Activated CD4-positive, CD25-positive, alpha-beta regulatory T cell treated with anti-CD3 and anti-CD28 coated beads, Interleukin-2, amount 50 U/mL, for 72 hours (primary cell): ENCODE measurements at regions not wholly inside any gene's neighbourhood (a gene's known extent, or its start where the extent isn't known, plus 50 kb on each side); places are given as distances from the start of the nearest gene placed in this dataset.
A peak's percentile ranks its signal among the peaks of the same experiment; 100 is the strongest.
"Not testable (repeated sequence)": the region's sequence is repeated elsewhere in the genome, so short reads cannot be mapped to it uniquely, and the experiment has no call there.

Experiments
- DNase-seq: peaks from one replicate; pipeline ENCODE4 v3.0.0; 2021

- DNase-seq: no peak
Observed at GRCh38 chr17:20774472-20775135, 195.1 kb downstream of the CDRT15L2 start.

- DNase-seq: no peak
Observed at GRCh38 chr17:20775331-20775730, 195.8 kb downstream of the CDRT15L2 start.

- no peak for DNase-seq
Observed at GRCh38 chr17:20779521-20779920, 200.0 kb downstream of the CDRT15L2 start.

- DNase-seq: no peak
Observed at GRCh38 chr17:20781260-20781659, 201.7 kb downstream of the CDRT15L2 start.

GRCh38 chr17:20781869-20782268 lies 202.3 kb downstream of the CDRT15L2 start:
- not testable (repeated sequence) for DNase-seq

- no peak for DNase-seq
Observed at GRCh38 chr17:20783091-20783490, 203.6 kb downstream of the CDRT15L2 start.

GRCh38 chr17:20784100-20784665 lies 204.7 kb downstream of the CDRT15L2 start:
- no peak for DNase-seq

- no peak for DNase-seq
Observed at GRCh38 chr17:20787281-20787680, 207.8 kb downstream of the CDRT15L2 start.

- no peak for DNase-seq
Observed at GRCh38 chr17:20791626-20792025, 212.1 kb downstream of the CDRT15L2 start.

GRCh38 chr17:20794532-20794931 lies 215.0 kb downstream of the CDRT15L2 start:
- not testable (repeated sequence) for DNase-seq

GRCh38 chr17:20797292-20797691 lies 217.8 kb downstream of the CDRT15L2 start:
- no peak for DNase-seq

- DNase-seq: no peak
Observed at GRCh38 chr17:20800146-20800545, 220.6 kb downstream of the CDRT15L2 start.

- DNase-seq: no peak
Observed at GRCh38 chr17:20805751-20806150, 226.2 kb downstream of the CDRT15L2 start.

- DNase-seq: not testable (repeated sequence)
Observed at GRCh38 chr17:20807566-20807965, 228.0 kb downstream of the CDRT15L2 start.

GRCh38 chr17:20815410-20815809 lies 227.4 kb downstream of the USP22 start:
- DNase-seq: not testable (repeated sequence)

GRCh38 chr17:20823905-20824304 lies 218.9 kb downstream of the USP22 start:
- DNase-seq: no peak

GRCh38 chr17:20825539-20825938 lies 217.3 kb downstream of the USP22 start:
- no peak for DNase-seq

GRCh38 chr17:20840453-20840852 lies 202.4 kb downstream of the USP22 start:
- DNase-seq: not testable (repeated sequence)

GRCh38 chr17:20840987-20841865 lies 201.6 kb downstream of the USP22 start:
- not testable (repeated sequence) for DNase-seq

- DNase-seq: not testable (repeated sequence)
Observed at GRCh38 chr17:20842012-20842411, 200.8 kb downstream of the USP22 start.

GRCh38 chr17:20843261-20843660 lies 199.6 kb downstream of the USP22 start:
- DNase-seq: not testable (repeated sequence)

- peak; percentile 43 for DNase-seq
Observed at GRCh38 chr17:20843799-20844553, 198.8 kb downstream of the USP22 start.

GRCh38 chr17:20848869-20849443 lies 193.9 kb downstream of the USP22 start:
- DNase-seq: not testable (repeated sequence)
